ENCODE measurements at regions not wholly inside any gene's neighbourhood (a gene's known extent, or its start where the extent isn't known, plus 50 kb on each side); places are given as distances from the start of the nearest gene placed in this dataset.

DNA sequence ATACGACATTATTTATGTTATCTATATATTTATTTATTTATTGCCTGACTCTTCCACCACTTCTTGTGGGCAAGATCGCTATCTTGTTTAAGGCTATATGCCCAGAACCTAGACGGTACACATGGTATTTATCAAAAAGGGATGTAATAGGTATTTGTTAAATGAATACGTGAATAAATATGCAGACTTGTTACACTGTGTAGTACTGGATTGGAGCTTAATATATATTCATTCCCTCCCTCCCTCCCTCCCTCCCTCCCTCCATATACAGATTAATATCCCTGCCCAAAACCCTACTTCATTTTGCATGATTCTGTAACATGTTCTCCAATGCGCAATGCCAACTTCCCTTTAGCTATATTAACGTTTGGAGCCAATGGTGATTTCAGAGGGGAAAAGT lies 1273.7 kb upstream of the AUTS2 start:
- H3K4me3 Mint-ChIP-seq = no peak overlapping the region
- CTCF ChIA-PET = interaction anchor here in 1 of 2 donors (0.6 kb wide), 1 partner anchor 198 kb away, joined by 3 read pairs; no protein-coding TSS in a partner anchor
- no peak for ATAC-seq (replicated peaks in 1 of 4)

DNA sequence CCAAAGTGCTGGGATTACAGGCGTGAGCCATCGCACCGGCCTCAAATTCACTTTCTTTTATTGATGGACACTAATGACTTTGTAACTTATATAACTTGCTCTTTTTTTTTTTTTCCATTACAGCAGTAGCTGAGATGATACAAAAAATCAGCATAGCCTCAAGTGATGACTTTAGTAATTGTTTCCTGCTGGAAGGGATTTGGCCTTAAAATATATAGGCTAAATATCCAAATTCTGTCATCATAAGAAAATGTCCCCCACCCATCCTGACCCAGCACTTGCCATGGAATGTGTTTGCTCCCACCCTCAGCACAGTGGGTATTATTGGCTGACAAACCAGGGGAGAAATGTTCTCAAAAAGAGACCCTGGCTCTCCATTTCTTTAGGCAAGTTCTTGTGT lies 1264.1 kb upstream of the AUTS2 start:
- DNase-seq = no peak
- Histone ChIP-seq H3K27me3 (replicated peaks in 1 of 2; ENCODE audit: control insufficient read depth in 2 of 2, extremely low read depth in 1 of 2, insufficient read depth in 2 of 2, low read length in 1 of 2) (no peaks in the 10 kb centered on the region), H3K27ac (ENCODE audit: low read length) (no peak overlapping the region), H3K9me3 (no peaks in the 10 kb centered on the region), H3K4me1 (ENCODE audit: control insufficient read depth in 1 of 2, extremely low read depth in 1 of 2, insufficient read depth in 2 of 2, low read length in 2 of 2) (no peaks in the 10 kb centered on the region), H3K36me3 (ENCODE audit: control insufficient read depth in 2 of 2, extremely low read depth in 1 of 2, insufficient read depth in 1 of 2, low read length in 1 of 2) (no peaks in the 10 kb centered on the region), H3K4me3 (ENCODE audit: control insufficient read depth in 1 of 2, extremely low read depth in 1 of 2, low read length in 1 of 2) (no peak overlapping the region)
- Mint-ChIP-seq H3K4me3 (no peak overlapping the region), H3K36me3 (no peaks in the 10 kb centered on the region), H3K27ac (no peak overlapping the region), H3K9me3 (peaks cover 21 to 36% (median 26%) of the 10 kb centered on the region in 3 donors), H3K4me1 (no peaks in the 10 kb centered on the region), H3K27me3 (peaks cover 0 to 2% of the 10 kb centered on the region in 2 donors)
- no peak for ATAC-seq (replicated peaks in 1 of 4)
- WGBS (ENCODE audit: insufficient coverage) = no CpG with 5 or more reads among the region's 3 CpGs
- ChIA-PET CTCF (no interaction called here), POLR2A (no interaction called here)

More for the DNA sequence above, 1273.7 kb upstream of the AUTS2 start:
- POLR2A ChIA-PET = no interaction called here
- Histone ChIP-seq H3K27ac (ENCODE audit: low read length) (no peak overlapping the region), H3K4me1 (ENCODE audit: control insufficient read depth in 1 of 2, extremely low read depth in 1 of 2, insufficient read depth in 2 of 2, low read length in 2 of 2) (no peaks in the 10 kb centered on the region), H3K9me3 (no peaks in the 10 kb centered on the region), H3K27me3 (replicated peaks in 1 of 2; ENCODE audit: control insufficient read depth in 2 of 2, extremely low read depth in 1 of 2, insufficient read depth in 2 of 2, low read length in 1 of 2) (no peaks in the 10 kb centered on the region), H3K4me3 (ENCODE audit: control insufficient read depth in 1 of 2, extremely low read depth in 1 of 2, low read length in 1 of 2) (no peak overlapping the region), H3K36me3 (ENCODE audit: control insufficient read depth in 2 of 2, extremely low read depth in 1 of 2, insufficient read depth in 1 of 2, low read length in 1 of 2) (no peaks in the 10 kb centered on the region)
- H3K36me3 Mint-ChIP-seq = no peaks in the 10 kb centered on the region
- H3K27ac Mint-ChIP-seq = no peak overlapping the region
- DNase-seq = no peak
- WGBS (ENCODE audit: insufficient coverage) = no CpG with 5 or more reads among the region's 6 CpGs
- peaks cover 3 to 21% (median 16%) of the 10 kb centered on the region in 3 donors for H3K9me3 Mint-ChIP-seq
- no peaks in the 10 kb centered on the region for H3K4me1 Mint-ChIP-seq
- no peaks in the 10 kb centered on the region for H3K27me3 Mint-ChIP-seq

DNA sequence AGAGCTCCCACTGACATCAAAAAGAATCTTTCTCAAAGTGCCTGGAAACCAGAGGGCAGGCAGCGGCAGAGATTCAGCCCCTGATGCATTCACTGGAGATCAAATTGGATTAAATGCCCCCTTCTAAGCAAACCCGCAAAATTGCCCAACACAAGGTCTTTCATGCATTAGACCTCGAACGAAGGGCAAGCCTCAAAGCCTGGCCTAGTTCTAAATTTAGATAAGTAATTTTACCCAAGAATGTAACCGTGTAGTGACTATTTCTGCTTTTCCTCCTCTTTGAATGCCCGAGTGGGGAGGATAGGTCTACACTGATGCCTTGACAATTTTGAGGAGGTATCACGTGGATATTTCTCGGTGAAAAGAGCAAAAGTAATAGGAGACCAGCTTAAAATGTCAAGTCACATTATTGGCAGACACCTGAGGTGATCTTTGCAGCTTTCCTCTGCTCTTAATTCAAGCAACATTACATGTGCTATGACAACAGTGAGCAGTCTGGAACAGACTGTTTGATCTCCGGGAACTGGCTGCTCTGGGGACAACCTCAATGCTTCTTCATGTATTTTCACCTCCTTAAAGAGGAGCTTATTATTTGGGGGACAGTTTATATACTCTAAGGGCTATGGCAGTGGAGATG lies 1263.5 kb upstream of the AUTS2 start:
- Mint-ChIP-seq H3K4me1 (no peaks in the 10 kb centered on the region), H3K36me3 (no peaks in the 10 kb centered on the region), H3K9me3 (peaks cover 26 to 35% (median 28%) of the 10 kb centered on the region in 3 donors), H3K4me3 (no peak overlapping the region), H3K27ac (no peak overlapping the region), H3K27me3 (peaks cover 0 to 2% of the 10 kb centered on the region in 2 donors)
- Histone ChIP-seq H3K4me3 (ENCODE audit: control insufficient read depth in 1 of 2, extremely low read depth in 1 of 2, low read length in 1 of 2) (no peak overlapping the region), H3K4me1 (ENCODE audit: control insufficient read depth in 1 of 2, extremely low read depth in 1 of 2, insufficient read depth in 2 of 2, low read length in 2 of 2) (no peaks in the 10 kb centered on the region), H3K27ac (ENCODE audit: low read length) (no peak overlapping the region), H3K9me3 (no peaks in the 10 kb centered on the region), H3K36me3 (ENCODE audit: control insufficient read depth in 2 of 2, extremely low read depth in 1 of 2, insufficient read depth in 1 of 2, low read length in 1 of 2) (no peaks in the 10 kb centered on the region), H3K27me3 (replicated peaks in 1 of 2; ENCODE audit: control insufficient read depth in 2 of 2, extremely low read depth in 1 of 2, insufficient read depth in 2 of 2, low read length in 1 of 2) (no peaks in the 10 kb centered on the region)
- ATAC-seq (replicated peaks in 1 of 4) (no peak), DNase-seq (no peak)
- POLR2A ChIA-PET = no interaction called here
- WGBS (ENCODE audit: insufficient coverage) = 80% methylated on average over 1 of the region's 9 CpGs
- CTCF ChIA-PET = no interaction called here

DNA sequence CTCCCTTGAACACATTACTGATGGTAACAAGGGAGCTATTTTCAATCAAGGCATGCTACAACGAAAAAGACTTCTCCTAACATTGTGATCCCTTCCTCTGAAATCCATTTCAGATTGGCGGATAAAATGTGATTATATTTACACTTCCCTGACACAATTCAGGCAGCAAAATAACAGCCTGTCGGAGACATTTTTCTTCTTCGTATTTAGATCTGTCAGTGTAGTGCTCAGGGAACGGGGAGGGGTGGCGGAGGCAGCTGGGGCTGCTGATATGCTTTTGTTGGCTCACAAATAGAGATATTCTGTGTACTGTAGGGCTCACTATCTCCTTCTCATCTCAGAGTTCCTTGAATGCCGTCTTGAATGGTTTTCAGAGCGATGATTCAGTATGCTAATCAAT lies 1261.7 kb upstream of the AUTS2 start:
- WGBS (ENCODE audit: insufficient coverage) = 80% methylated on average over 2 of the region's 8 CpGs
- no peaks in the 10 kb centered on the region for H3K36me3 Mint-ChIP-seq
- POLR2A ChIA-PET = no interaction called here
- CTCF ChIA-PET = no interaction called here
- H3K4me3 Mint-ChIP-seq = no peak overlapping the region
- Histone ChIP-seq H3K9me3 (no peaks in the 10 kb centered on the region), H3K27ac (ENCODE audit: low read length) (no peak overlapping the region), H3K36me3 (ENCODE audit: control insufficient read depth in 2 of 2, extremely low read depth in 1 of 2, insufficient read depth in 1 of 2, low read length in 1 of 2) (no peaks in the 10 kb centered on the region), H3K4me3 (ENCODE audit: control insufficient read depth in 1 of 2, extremely low read depth in 1 of 2, low read length in 1 of 2) (no peak overlapping the region), H3K4me1 (ENCODE audit: control insufficient read depth in 1 of 2, extremely low read depth in 1 of 2, insufficient read depth in 2 of 2, low read length in 2 of 2) (no peaks in the 10 kb centered on the region), H3K27me3 (replicated peaks in 1 of 2; ENCODE audit: control insufficient read depth in 2 of 2, extremely low read depth in 1 of 2, insufficient read depth in 2 of 2, low read length in 1 of 2) (no peaks in the 10 kb centered on the region)
- peaks cover 26 to 42% (median 30%) of the 10 kb centered on the region in 3 donors for H3K9me3 Mint-ChIP-seq
- no peaks in the 10 kb centered on the region for H3K4me1 Mint-ChIP-seq
- H3K27me3 Mint-ChIP-seq = peaks cover 0 to 2% of the 10 kb centered on the region in 2 donors
- H3K27ac Mint-ChIP-seq = no peak overlapping the region
- DNase-seq = no peak
- ATAC-seq (replicated peaks in 1 of 4) = no peak

DNA sequence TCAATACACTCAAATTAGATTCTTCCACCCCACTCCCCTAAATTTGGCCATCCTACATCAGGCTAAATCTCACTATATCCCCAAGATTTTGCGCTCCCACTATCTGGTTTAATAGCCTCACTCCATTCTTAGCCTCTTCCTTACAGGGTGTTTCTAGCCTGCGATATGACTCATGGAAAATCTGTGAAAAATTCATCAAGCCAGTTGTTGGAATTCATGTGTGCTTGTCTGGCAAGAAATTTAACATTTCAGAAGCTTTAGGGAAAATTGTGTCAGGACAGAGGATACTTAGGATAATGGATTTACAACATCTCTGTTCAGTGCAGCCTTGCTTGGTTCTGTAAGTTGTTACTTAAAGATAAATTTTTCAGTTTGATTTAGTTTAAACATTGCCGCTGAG lies 1249.9 kb upstream of the AUTS2 start:
- no peak for DNase-seq
- H3K27me3 Mint-ChIP-seq = no peaks in the 10 kb centered on the region
- H3K4me1 Mint-ChIP-seq = no peaks in the 10 kb centered on the region
- ATAC-seq (replicated peaks in 1 of 4) = no peak
- no peak overlapping the region for H3K27ac ChIP-seq (ENCODE audit: low read length)
- H3K9me3 Mint-ChIP-seq = peaks cover 20 to 39% (median 25%) of the 10 kb centered on the region in 3 donors
- no peaks in the 10 kb centered on the region for H3K9me3 ChIP-seq
- H3K27ac Mint-ChIP-seq = no peak overlapping the region
- no peak overlapping the region for H3K4me3 ChIP-seq (ENCODE audit: control insufficient read depth in 1 of 2, extremely low read depth in 1 of 2, low read length in 1 of 2)
- no peaks in the 10 kb centered on the region for H3K4me1 ChIP-seq (ENCODE audit: control insufficient read depth in 1 of 2, extremely low read depth in 1 of 2, insufficient read depth in 2 of 2, low read length in 2 of 2)
- H3K4me3 Mint-ChIP-seq = no peak overlapping the region
- H3K36me3 ChIP-seq (ENCODE audit: control insufficient read depth in 2 of 2, extremely low read depth in 1 of 2, insufficient read depth in 1 of 2, low read length in 1 of 2) = no peaks in the 10 kb centered on the region
- H3K27me3 ChIP-seq (replicated peaks in 1 of 2; ENCODE audit: control insufficient read depth in 2 of 2, extremely low read depth in 1 of 2, insufficient read depth in 2 of 2, low read length in 1 of 2) = no peaks in the 10 kb centered on the region
- 80% methylated on average over 2 of the region's 3 CpGs for WGBS (ENCODE audit: insufficient coverage)
- POLR2A ChIA-PET = interaction anchor here in 1 of 2 donors (0.7 kb wide), 1 partner anchor 95 kb away, joined by 3 read pairs; no protein-coding TSS in a partner anchor
- CTCF ChIA-PET = interaction anchor here in 1 of 2 donors (1.2 kb wide), 1 partner anchor 41 kb away, joined by 3 read pairs; no protein-coding TSS in a partner anchor
- H3K36me3 Mint-ChIP-seq = no peaks in the 10 kb centered on the region

DNA sequence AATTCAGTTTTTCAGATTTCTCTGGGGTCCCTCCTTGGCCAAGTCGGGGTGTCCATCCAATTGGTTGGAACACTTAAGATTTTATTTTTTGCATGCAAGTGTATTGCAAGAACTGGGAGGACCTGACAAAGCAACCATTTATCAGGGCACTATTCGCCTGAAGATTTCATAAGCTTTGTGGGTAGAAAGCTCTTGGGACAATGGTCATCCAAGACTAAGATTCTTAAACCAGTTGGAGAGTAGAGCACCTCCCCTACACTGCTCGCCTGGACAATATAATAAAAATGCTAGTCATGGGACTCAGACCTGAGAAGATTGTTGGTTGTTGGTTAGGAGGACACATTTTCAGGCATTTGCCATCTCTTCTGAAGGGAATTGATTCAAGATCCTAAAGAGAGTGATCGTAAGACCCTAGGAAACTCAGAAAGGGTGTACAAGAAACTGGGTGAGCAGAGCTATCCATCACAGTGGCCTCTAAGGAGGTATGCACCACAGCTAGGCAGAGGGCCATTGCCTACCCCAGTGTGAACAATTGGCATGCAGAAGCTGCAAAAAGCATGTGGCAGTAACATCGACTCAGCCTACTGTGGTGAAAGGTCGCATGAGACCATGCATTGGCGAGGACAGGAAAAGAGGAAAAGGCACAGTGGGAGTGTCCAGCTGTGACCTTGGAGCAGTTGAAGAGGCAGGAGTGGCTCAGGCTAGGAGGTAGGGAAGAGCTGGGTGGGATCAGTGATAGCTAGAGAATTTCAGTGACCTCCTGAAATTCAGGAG lies 1235.3 kb upstream of the AUTS2 start:
- Mint-ChIP-seq H3K9me3 (peaks cover 9 to 20% (median 13%) of the 10 kb centered on the region in 3 donors), H3K4me1 (no peaks in the 10 kb centered on the region), H3K4me3 (no peak overlapping the region), H3K36me3 (no peaks in the 10 kb centered on the region), H3K27me3 (no peaks in the 10 kb centered on the region), H3K27ac (no peak overlapping the region)
- no peaks in the 10 kb centered on the region for H3K4me1 ChIP-seq (ENCODE audit: control insufficient read depth in 1 of 2, extremely low read depth in 1 of 2, insufficient read depth in 2 of 2, low read length in 2 of 2)
- H3K4me3 ChIP-seq (ENCODE audit: control insufficient read depth in 1 of 2, extremely low read depth in 1 of 2, low read length in 1 of 2) = no peak overlapping the region
- WGBS (ENCODE audit: insufficient coverage) = 58% methylated on average over 5 of the region's 7 CpGs
- H3K27ac ChIP-seq (ENCODE audit: low read length) = no peak overlapping the region
- no peaks in the 10 kb centered on the region for H3K36me3 ChIP-seq (ENCODE audit: control insufficient read depth in 2 of 2, extremely low read depth in 1 of 2, insufficient read depth in 1 of 2, low read length in 1 of 2)
- POLR2A ChIA-PET = no interaction called here
- no peaks in the 10 kb centered on the region for H3K27me3 ChIP-seq (replicated peaks in 1 of 2; ENCODE audit: control insufficient read depth in 2 of 2, extremely low read depth in 1 of 2, insufficient read depth in 2 of 2, low read length in 1 of 2)
- ATAC-seq (replicated peaks in 1 of 4) = no peak
- DNase-seq = no peak
- no peaks in the 10 kb centered on the region for H3K9me3 ChIP-seq
- CTCF ChIA-PET = interaction anchor here in 1 of 2 donors (0.6 kb wide), 1 partner anchor 464 kb away, joined by 4 read pairs; no protein-coding TSS in a partner anchor
